ENCODE measurements at regions not wholly inside any gene's neighbourhood (a gene's known extent, or its start where the extent isn't known, plus 50 kb on each side); places are given as distances from the start of the nearest gene placed in this dataset.

- DNase-seq, result no peak
Observed at GRCh38 chr4:141395919-141396318, 175.2 kb downstream of the ZNF330 start.

- no peak for DNase-seq
Observed at GRCh38 chr4:141402712-141403111, 182.0 kb downstream of the ZNF330 start.

- DNase-seq, result no peak
Observed at GRCh38 chr4:141403782-141404181, 183.1 kb downstream of the ZNF330 start.

GRCh38 chr4:141406237-141406636 lies 185.5 kb downstream of the ZNF330 start:
- DNase-seq, result no peak

GRCh38 chr4:141409556-141409955 lies 188.9 kb downstream of the ZNF330 start:
- DNase-seq, result no peak

- no peak for DNase-seq
Observed at GRCh38 chr4:141410839-141411238, 190.1 kb downstream of the ZNF330 start.

GRCh38 chr4:141411936-141412335 lies 191.2 kb downstream of the ZNF330 start:
- DNase-seq, result no peak

GRCh38 chr4:141413366-141413765 lies 192.7 kb downstream of the ZNF330 start:
- no peak for DNase-seq

GRCh38 chr4:141415651-141416050 lies 195.0 kb downstream of the ZNF330 start:
- DNase-seq, result no peak

- DNase-seq, result no peak
Observed at GRCh38 chr4:141416219-141416618, 195.5 kb downstream of the ZNF330 start.

- DNase-seq, result no peak
Observed at GRCh38 chr4:141416677-141417363, 196.1 kb downstream of the ZNF330 start.

GRCh38 chr4:141417387-141417786 lies 196.7 kb downstream of the ZNF330 start:
- DNase-seq, result no peak

GRCh38 chr4:141425124-141425523 lies 204.4 kb downstream of the ZNF330 start:
- no peak for DNase-seq

GRCh38 chr4:141427726-141428296 lies 207.1 kb downstream of the ZNF330 start:
- no peak for DNase-seq

- no peak for DNase-seq
Observed at GRCh38 chr4:141429933-141430332, 206.4 kb upstream of the IL15 start.

- no peak for DNase-seq
Observed at GRCh38 chr4:141430686-141431085, 205.7 kb upstream of the IL15 start.

- DNase-seq, result no peak
Observed at GRCh38 chr4:141432000-141432712, 204.2 kb upstream of the IL15 start.

GRCh38 chr4:141435446-141436225 lies 200.7 kb upstream of the IL15 start:
- DNase-seq, result no peak

GRCh38 chr4:141439223-141439622 lies 197.2 kb upstream of the IL15 start:
- DNase-seq, result no peak

- DNase-seq, result no peak
Observed at GRCh38 chr4:141447761-141448160, 188.6 kb upstream of the IL15 start.

- DNase-seq, result no peak
Observed at GRCh38 chr4:141448490-141448889, 187.9 kb upstream of the IL15 start.

- no peak for DNase-seq
Observed at GRCh38 chr4:141449927-141450326, 186.5 kb upstream of the IL15 start.

Measured in amygdala (tissue), 56 donors.